Activated naive CD4-positive, alpha-beta T cell treated with anti-CD3 and anti-CD28 coated beads, Interleukin-2, amount 50 U/mL, for 24 hours (primary cell): ENCODE measurements at regions not wholly inside any gene's neighbourhood (a gene's known extent, or its start where the extent isn't known, plus 50 kb on each side); places are given as distances from the start of the nearest gene placed in this dataset.
"Not testable (repeated sequence)": the region's sequence is repeated elsewhere in the genome, so short reads cannot be mapped to it uniquely, and the experiment has no call there.

Source experiments
- H3K27ac Mint-ChIP-seq: one replicate; pipeline ENCODE4 v1.8.0; 2021; ENCODE audit warnings: mild to moderate bottlenecking, mixed read lengths
- H3K27me3 Mint-ChIP-seq: one replicate; pipeline ENCODE4 v1.8.0; 2021; ENCODE audit warnings: mixed read lengths
- H3K36me3 Mint-ChIP-seq: one replicate; pipeline ENCODE4 v1.8.0; 2021; ENCODE audit warnings: mixed read lengths
- H3K4me1 Mint-ChIP-seq: one replicate; pipeline ENCODE4 v1.8.0; 2021; ENCODE audit warnings: mixed read lengths
- H3K4me3 Mint-ChIP-seq: one replicate; pipeline ENCODE4 v1.8.0; 2021; ENCODE audit warnings: mild to moderate bottlenecking, mixed read lengths
- H3K9me3 Mint-ChIP-seq: one replicate; pipeline ENCODE4 v1.8.0; 2021; ENCODE audit warnings: mixed read lengths

- Mint-ChIP-seq H3K36me3 (no peaks in the 10 kb centered on the region), H3K27me3 (no peaks in the 10 kb centered on the region), H3K4me3 (no peak overlapping the region), H3K4me1 (no peaks in the 10 kb centered on the region), H3K9me3 (peaks cover 5% of the 10 kb centered on the region), H3K27ac (no peak overlapping the region)
Observed at GRCh38 chr14:84477996-84478395, 1051.9 kb upstream of the FLRT2 start.

- H3K4me3 Mint-ChIP-seq: no peak overlapping the region
- H3K9me3 Mint-ChIP-seq: no peaks in the 10 kb centered on the region
- no peak overlapping the region for H3K27ac Mint-ChIP-seq
- H3K27me3 Mint-ChIP-seq: no peaks in the 10 kb centered on the region
- no peaks in the 10 kb centered on the region for H3K4me1 Mint-ChIP-seq
- H3K36me3 Mint-ChIP-seq: no peaks in the 10 kb centered on the region
Observed at GRCh38 chr14:84482256-84483071, 1047.5 kb upstream of the FLRT2 start.

GRCh38 chr14:84483072-84483420, 1046.9 kb upstream of the FLRT2 start:
- no peak overlapping the region for H3K27ac Mint-ChIP-seq
- H3K27me3 Mint-ChIP-seq: no peaks in the 10 kb centered on the region
- no peak overlapping the region for H3K4me3 Mint-ChIP-seq
- no peaks in the 10 kb centered on the region for H3K9me3 Mint-ChIP-seq
- H3K4me1 Mint-ChIP-seq: no peaks in the 10 kb centered on the region
- no peaks in the 10 kb centered on the region for H3K36me3 Mint-ChIP-seq

GRCh38 chr14:84484243-84484642, 1045.7 kb upstream of the FLRT2 start:
- H3K4me1 Mint-ChIP-seq, H3K9me3 Mint-ChIP-seq, H3K36me3 Mint-ChIP-seq, H3K4me3 Mint-ChIP-seq, H3K27ac Mint-ChIP-seq, H3K27me3 Mint-ChIP-seq: not testable (repeated sequence)

GRCh38 chr14:84485036-84485435, 1044.9 kb upstream of the FLRT2 start:
- Mint-ChIP-seq H3K36me3 (no peaks in the 10 kb centered on the region), H3K27me3 (no peaks in the 10 kb centered on the region), H3K9me3 (no peaks in the 10 kb centered on the region), H3K4me1 (no peaks in the 10 kb centered on the region), H3K27ac (no peak overlapping the region), H3K4me3 (no peak overlapping the region)

GRCh38 chr14:84490081-84490480, 1039.9 kb upstream of the FLRT2 start:
- no peaks in the 10 kb centered on the region for H3K36me3 Mint-ChIP-seq
- H3K4me1 Mint-ChIP-seq: no peaks in the 10 kb centered on the region
- H3K27ac Mint-ChIP-seq: no peak overlapping the region
- H3K9me3 Mint-ChIP-seq: peaks cover 7% of the 10 kb centered on the region
- no peaks in the 10 kb centered on the region for H3K27me3 Mint-ChIP-seq
- no peak overlapping the region for H3K4me3 Mint-ChIP-seq

GRCh38 chr14:84492685-84493084, 1037.3 kb upstream of the FLRT2 start:
- H3K4me3 Mint-ChIP-seq: no peak overlapping the region
- H3K36me3 Mint-ChIP-seq: no peaks in the 10 kb centered on the region
- H3K27ac Mint-ChIP-seq: no peak overlapping the region
- H3K9me3 Mint-ChIP-seq: peaks cover 7% of the 10 kb centered on the region
- H3K4me1 Mint-ChIP-seq: no peaks in the 10 kb centered on the region
- H3K27me3 Mint-ChIP-seq: no peaks in the 10 kb centered on the region

- Mint-ChIP-seq H3K27ac (no peak overlapping the region), H3K27me3 (no peaks in the 10 kb centered on the region), H3K4me3 (no peak overlapping the region), H3K4me1 (no peaks in the 10 kb centered on the region), H3K36me3 (no peaks in the 10 kb centered on the region), H3K9me3 (peaks cover 7% of the 10 kb centered on the region)
Observed at GRCh38 chr14:84493779-84494178, 1036.2 kb upstream of the FLRT2 start.

- Mint-ChIP-seq H3K36me3 (no peaks in the 10 kb centered on the region), H3K4me3 (no peak overlapping the region), H3K9me3 (peaks cover 2% of the 10 kb centered on the region), H3K27ac (no peak overlapping the region), H3K4me1 (no peaks in the 10 kb centered on the region), H3K27me3 (no peaks in the 10 kb centered on the region)
Observed at GRCh38 chr14:84496677-84497076, 1033.3 kb upstream of the FLRT2 start.

- H3K27ac Mint-ChIP-seq, H3K36me3 Mint-ChIP-seq, H3K4me1 Mint-ChIP-seq, H3K4me3 Mint-ChIP-seq, H3K27me3 Mint-ChIP-seq: not testable (repeated sequence)
- H3K9me3 Mint-ChIP-seq: peaks cover 33% of the 10 kb centered on the region
Observed at GRCh38 chr14:84512823-84513222, 1017.1 kb upstream of the FLRT2 start.

GRCh38 chr14:84519836-84520235, 1010.1 kb upstream of the FLRT2 start:
- H3K4me1 Mint-ChIP-seq: no peaks in the 10 kb centered on the region
- no peaks in the 10 kb centered on the region for H3K36me3 Mint-ChIP-seq
- no peak overlapping the region for H3K27ac Mint-ChIP-seq
- H3K9me3 Mint-ChIP-seq: peaks cover 10% of the 10 kb centered on the region
- no peak overlapping the region for H3K4me3 Mint-ChIP-seq
- no peaks in the 10 kb centered on the region for H3K27me3 Mint-ChIP-seq

GRCh38 chr14:84520711-84521338, 1009.1 kb upstream of the FLRT2 start:
- no peak overlapping the region for H3K27ac Mint-ChIP-seq
- peaks cover 6% of the 10 kb centered on the region for H3K9me3 Mint-ChIP-seq
- no peak overlapping the region for H3K4me3 Mint-ChIP-seq
- no peaks in the 10 kb centered on the region for H3K27me3 Mint-ChIP-seq
- H3K4me1 Mint-ChIP-seq: no peaks in the 10 kb centered on the region
- H3K36me3 Mint-ChIP-seq: no peaks in the 10 kb centered on the region

- H3K9me3 Mint-ChIP-seq: no peaks in the 10 kb centered on the region
- H3K36me3 Mint-ChIP-seq: no peaks in the 10 kb centered on the region
- no peaks in the 10 kb centered on the region for H3K27me3 Mint-ChIP-seq
- H3K4me3 Mint-ChIP-seq: no peak overlapping the region
- H3K4me1 Mint-ChIP-seq: no peaks in the 10 kb centered on the region
- no peak overlapping the region for H3K27ac Mint-ChIP-seq
Observed at GRCh38 chr14:84523746-84524145, 1006.2 kb upstream of the FLRT2 start.

- H3K4me1 Mint-ChIP-seq: no peaks in the 10 kb centered on the region
- no peak overlapping the region for H3K27ac Mint-ChIP-seq
- no peaks in the 10 kb centered on the region for H3K27me3 Mint-ChIP-seq
- no peaks in the 10 kb centered on the region for H3K36me3 Mint-ChIP-seq
- no peaks in the 10 kb centered on the region for H3K9me3 Mint-ChIP-seq
- H3K4me3 Mint-ChIP-seq: no peak overlapping the region
Observed at GRCh38 chr14:84527706-84528105, 1002.2 kb upstream of the FLRT2 start.

GRCh38 chr14:84532016-84532415, 997.9 kb upstream of the FLRT2 start:
- Mint-ChIP-seq H3K27me3 (no peaks in the 10 kb centered on the region), H3K27ac (no peak overlapping the region), H3K4me1 (no peaks in the 10 kb centered on the region), H3K9me3 (peaks cover 5% of the 10 kb centered on the region), H3K4me3 (no peak overlapping the region), H3K36me3 (no peaks in the 10 kb centered on the region)

- Mint-ChIP-seq H3K27me3 (no peaks in the 10 kb centered on the region), H3K36me3 (no peaks in the 10 kb centered on the region), H3K4me3 (no peak overlapping the region), H3K9me3 (peaks cover 5% of the 10 kb centered on the region), H3K4me1 (no peaks in the 10 kb centered on the region), H3K27ac (no peak overlapping the region)
Observed at GRCh38 chr14:84533181-84533725, 996.7 kb upstream of the FLRT2 start.
